22Rv1 (cell line): ENCODE measurements at regions not wholly inside any gene's neighbourhood (a gene's known extent, or its start where the extent isn't known, plus 50 kb on each side); places are given as distances from the start of the nearest gene placed in this dataset.

ENCODE experiments used
- CTCF ChIP-seq: fragments of 450-650 bp; IDR thresholded peaks from 2 replicates; pipeline ENCODE4 v1.5.1; 2017; ENCODE audit warnings: mild to moderate bottlenecking
- ZFX ChIP-seq: fragments of 450-650 bp; IDR thresholded peaks from 2 replicates; pipeline ENCODE4 v1.6.1; 2017; ENCODE audit warnings: antibody characterized with exemption, borderline replicate concordance

DNA sequence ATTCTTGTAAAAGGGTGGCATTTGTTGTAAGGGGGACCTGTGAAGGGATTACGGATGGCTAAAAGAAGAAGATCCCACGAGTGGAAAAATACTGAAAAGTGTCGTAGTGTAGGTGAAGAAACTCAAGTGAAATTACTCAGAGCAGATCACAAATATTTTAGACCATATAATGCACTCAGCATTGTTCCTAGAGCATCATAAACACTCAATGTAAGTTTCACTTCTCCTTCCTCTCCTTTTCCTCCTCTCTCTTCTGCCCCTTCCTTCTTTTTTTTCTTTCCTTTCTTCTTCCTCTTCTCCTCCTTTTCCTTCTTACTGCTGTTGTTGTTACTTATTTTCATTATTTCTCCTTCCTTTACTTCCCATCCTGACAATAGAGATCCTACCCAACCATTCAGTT lies 445.6 kb downstream of the ADAMTS20 start:
- TF ChIP-seq CTCF: no peak
- no peak for TF ChIP-seq ZFX
